A549 (cell line): ENCODE measurements at regions not wholly inside any gene's neighbourhood (a gene's known extent, or its start where the extent isn't known, plus 50 kb on each side); places are given as distances from the start of the nearest gene placed in this dataset.

Experiments used
- BHLHE40 ChIP-seq: IDR thresholded peaks from 2 replicates; pipeline ENCODE4 v1.6.1; 2012; ENCODE audit warnings: low read depth, low read length, inconsistent platforms
- CHD2 ChIP-seq: fragments of 150-350 bp; IDR thresholded peaks from 2 replicates; pipeline ENCODE4 v1.6.1; 2014; ENCODE audit warnings: low read length; ENCODE audit not compliant: partially characterized antibody
- EP300 ChIP-seq, 2 experiments: fragments of >200 bp; sonication (Bioruptor Twin); formaldehyde crosslinking; IDR thresholded peaks; 2 replicates in 1 of 2; 3 replicates in 1 of 2; pipeline ENCODE4 v1.6.1; 2016 to 2017
- JUNB ChIP-seq: fragments of >200 bp; sonication (Bioruptor Twin); formaldehyde crosslinking; IDR thresholded peaks from 2 replicates; pipeline ENCODE4 v1.6.1; 2016
- MAX ChIP-seq: IDR thresholded peaks from 2 replicates; pipeline ENCODE4 v1.6.1; 2012
- POLR2A ChIP-seq: IDR thresholded peaks from 2 replicates; pipeline ENCODE4 v1.6.1; 2012; ENCODE audit warnings: mild to moderate bottlenecking, low read length

DNA sequence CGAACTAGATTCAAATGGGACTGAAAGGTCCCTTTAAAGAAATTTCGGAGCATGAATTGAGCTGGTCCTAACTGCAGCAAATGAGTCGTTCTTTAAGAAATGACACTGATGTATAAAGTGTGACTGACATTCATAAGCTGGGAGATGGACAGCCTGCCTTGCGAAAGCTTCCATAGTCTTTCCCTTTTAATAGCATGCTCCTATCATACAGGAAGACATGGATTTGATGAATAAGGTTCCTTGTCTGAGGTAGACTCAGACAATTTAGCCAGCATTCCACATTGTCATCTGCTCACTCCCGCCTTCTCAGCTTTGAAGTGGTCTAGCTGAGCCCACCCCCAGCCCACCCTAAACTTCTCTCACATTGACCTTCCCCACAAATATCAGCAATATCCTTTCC is 264.9 kb downstream of the TSN start:
- no peak for TF ChIP-seq MAX
- no peak for TF ChIP-seq POLR2A
- no peak for TF ChIP-seq EP300 (IDR thresholded peaks at IDR 0.05)
- no peak for TF ChIP-seq BHLHE40
- no peak for TF ChIP-seq CHD2
- no peak for TF ChIP-seq JUNB
